ENCODE measurements at regions not wholly inside any gene's neighbourhood (a gene's known extent, or its start where the extent isn't known, plus 50 kb on each side); places are given as distances from the start of the nearest gene placed in this dataset.

GRCh38 chr10:61836888-61837754, 64.4 kb upstream of the ARID5B start:
- H3K4me2 ChIP-seq (replicated peaks; ENCODE audit: extremely low read depth, low read length, poor library complexity, severe bottlenecking), result no peak overlapping the region
- no peaks in the 10 kb centered on the region for H3K4me1 ChIP-seq (ENCODE audit: control insufficient read depth in 1 of 2, insufficient read depth in 2 of 2, low read length in 2 of 2)
- no peaks in the 10 kb centered on the region for H3K27me3 Mint-ChIP-seq (ENCODE audit: low read depth in 3 of 3)
- intact Hi-C loops (cut with micrococcal nuclease), result no loop called here
- no peak overlapping the region for H3K4me3 Mint-ChIP-seq
- H4K20me1 ChIP-seq (ENCODE audit: insufficient read depth, low read length), result no peaks in the 10 kb centered on the region
- no peak for TF ChIP-seq CTCF (IDR thresholded peaks at IDR 0.05)
- H3K9ac ChIP-seq (ENCODE audit: insufficient read depth, low read length, poor library complexity, severe bottlenecking), result no peak overlapping the region
- H3K27ac ChIP-seq (ENCODE audit: low read depth in 1 of 2, low read length in 2 of 2), result no peak overlapping the region
- H3K27me3 ChIP-seq (ENCODE audit: control insufficient read depth in 2 of 2, insufficient read depth in 2 of 2, low read length in 2 of 2), result no peaks in the 10 kb centered on the region
- no peaks in the 10 kb centered on the region for H3K79me2 ChIP-seq (ENCODE audit: insufficient read depth, low read length)
- no peak overlapping the region for H3K4me3 ChIP-seq (replicated peaks in 1 of 3; ENCODE audit: low read depth in 2 of 3, low read length in 3 of 3)
- peaks cover 0 to 1% (median 0%) of the 10 kb centered on the region in 7 donors for H3K9me3 Mint-ChIP-seq
- H3K36me3 Mint-ChIP-seq, result no peaks in the 10 kb centered on the region
- H2AFZ ChIP-seq (ENCODE audit: insufficient read depth, low read depth, low read length, poor library complexity, severe bottlenecking), result no peak overlapping the region
- H3K27ac Mint-ChIP-seq, result no peak overlapping the region
- no peaks in the 10 kb centered on the region for H3K36me3 ChIP-seq (replicated peaks in 1 of 2; ENCODE audit: control insufficient read depth in 1 of 2, insufficient read depth in 2 of 2, low read length in 2 of 2)
- H3K4me1 Mint-ChIP-seq, result peaks cover 5% of the 10 kb centered on the region
- no peaks in the 10 kb centered on the region for H3K9me3 ChIP-seq (replicated peaks in 1 of 2; ENCODE audit: control insufficient read depth in 1 of 2, insufficient read depth in 1 of 2, low read length in 2 of 2)
- no CpG with 5 or more reads among the region's 4 CpGs for WGBS (ENCODE audit: insufficient coverage)
- no peak for DNase-seq

DNA sequence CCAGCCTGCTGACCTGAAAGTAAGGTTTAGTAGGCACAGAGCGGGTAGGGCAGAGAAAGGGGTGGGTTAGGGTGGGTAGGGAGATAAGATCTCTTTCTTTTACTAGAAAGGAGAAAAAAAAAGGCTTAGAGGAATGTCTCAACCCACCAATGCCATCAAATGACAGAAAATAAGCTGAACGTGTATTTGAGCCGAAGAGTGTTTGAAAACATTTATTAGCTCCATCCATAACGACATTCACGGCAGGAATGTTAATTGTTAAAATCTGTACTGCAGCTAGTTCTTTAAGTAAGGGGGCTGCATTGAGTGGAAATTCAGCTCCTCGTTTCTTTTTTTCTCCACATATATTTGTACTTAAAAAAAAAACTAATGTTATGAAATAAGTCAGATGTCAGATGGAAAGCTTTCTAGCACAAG, 63.7 kb upstream of the ARID5B start:
- H3K79me2 ChIP-seq (ENCODE audit: insufficient read depth, low read length), result no peaks in the 10 kb centered on the region
- no peaks in the 10 kb centered on the region for H3K4me1 ChIP-seq (ENCODE audit: control insufficient read depth in 1 of 2, insufficient read depth in 2 of 2, low read length in 2 of 2)
- H3K9me3 ChIP-seq (replicated peaks in 1 of 2; ENCODE audit: control insufficient read depth in 1 of 2, insufficient read depth in 1 of 2, low read length in 2 of 2), result no peaks in the 10 kb centered on the region
- Mint-ChIP-seq H3K27me3 (ENCODE audit: low read depth in 3 of 3) (peaks cover 0 to 2% (median 0%) of the 10 kb centered on the region in 3 donors), H3K9me3 (no peaks in the 10 kb centered on the region), H3K27ac (no peak overlapping the region), H3K4me1 (peaks cover 3% of the 10 kb centered on the region), H3K36me3 (no peaks in the 10 kb centered on the region), H3K4me3 (no peak overlapping the region)
- H3K4me3 ChIP-seq (replicated peaks in 1 of 3; ENCODE audit: low read depth in 2 of 3, low read length in 3 of 3), result no peak overlapping the region
- H3K27ac ChIP-seq (ENCODE audit: low read depth in 1 of 2, low read length in 2 of 2), result no peak overlapping the region
- H4K20me1 ChIP-seq (ENCODE audit: insufficient read depth, low read length), result no peaks in the 10 kb centered on the region
- H3K36me3 ChIP-seq (replicated peaks in 1 of 2; ENCODE audit: control insufficient read depth in 1 of 2, insufficient read depth in 2 of 2, low read length in 2 of 2), result no peaks in the 10 kb centered on the region
- no peak for TF ChIP-seq CTCF (IDR thresholded peaks at IDR 0.05)
- no peaks in the 10 kb centered on the region for H3K27me3 ChIP-seq (ENCODE audit: control insufficient read depth in 2 of 2, insufficient read depth in 2 of 2, low read length in 2 of 2)
- WGBS (ENCODE audit: insufficient coverage), result no CpG with 5 or more reads among the region's 6 CpGs
- no peak overlapping the region for H3K4me2 ChIP-seq (replicated peaks; ENCODE audit: extremely low read depth, low read length, poor library complexity, severe bottlenecking)
- intact Hi-C loops (cut with micrococcal nuclease), result no loop called here
- no peak overlapping the region for H2AFZ ChIP-seq (ENCODE audit: insufficient read depth, low read depth, low read length, poor library complexity, severe bottlenecking)
- H3K9ac ChIP-seq (ENCODE audit: insufficient read depth, low read length, poor library complexity, severe bottlenecking), result no peak overlapping the region
- DNase-seq, result no peak
